Tibial nerve (tissue), 4 donors: ENCODE measurements at regions not wholly inside any gene's neighbourhood (a gene's known extent, or its start where the extent isn't known, plus 50 kb on each side); places are given as distances from the start of the nearest gene placed in this dataset.

ENCODE experiments used
- DNase-seq, 2 donors: peaks; one replicate each; pipeline ENCODE4 v3.0.0-alpha.2; 2019; ENCODE audit warnings: low spot score in 2 of 2
- H3K27ac ChIP-seq, 4 donors: fragments of 200-600 bp; sonication (generic) in 3 of 4; one replicate each; pipeline ENCODE4 v1.5.1; 2017 to 2019; ENCODE audit warnings: mild to moderate bottlenecking in 1 of 4
- H3K27me3 ChIP-seq, 2 donors: fragments of 200-600 bp; sonication (generic) in 1 of 2; one replicate each; pipeline versions ENCODE4 v1.5.1 to v1.6.0; 2017 to 2019
- H3K36me3 ChIP-seq, 3 donors: fragments of 200-600 bp; sonication (generic); one replicate each; pipeline ENCODE4 v1.5.1; 2018 to 2019
- H3K4me1 ChIP-seq, 4 donors: fragments of 200-600 bp; sonication (generic) in 3 of 4; one replicate each; pipeline ENCODE4 v1.5.1; 2017 to 2019
- H3K4me3 ChIP-seq, 4 donors: fragments of 200-600 bp; sonication (generic) in 3 of 4; one replicate each; pipeline ENCODE4 v1.5.1; 2017 to 2019; ENCODE audit warnings: mild to moderate bottlenecking in 1 of 4, moderate library complexity in 1 of 4
- H3K9me3 ChIP-seq, 4 donors: fragments of 200-600 bp; sonication (generic) in 3 of 4; one replicate each; pipeline ENCODE4 v1.5.1; 2017 to 2019
- CTCF ChIP-seq, 5 experiments: fragments of 200-600 bp in 3 of 5; fragments of 450-650 bp in 2 of 5; sonication (generic) in 3 of 5; IDR thresholded peaks; one replicate each; pipeline ENCODE4 v1.5.1; 2016 to 2019; ENCODE audit warnings: antibody characterized with exemption in 5 of 5, mild to moderate bottlenecking in 3 of 5, moderate library complexity in 2 of 5
- EP300 ChIP-seq, 2 donors: sonication (generic); formaldehyde crosslinking; IDR thresholded peaks; one replicate each; pipeline ENCODE4 v1.6.1; 2017; ENCODE audit warnings: antibody characterized with exemption in 2 of 2, mild to moderate bottlenecking in 1 of 2
- POLR2A ChIP-seq, 2 donors: fragments of 450-650 bp; IDR thresholded peaks; one replicate each; pipeline ENCODE4 v1.6.1; 2017; ENCODE audit warnings: antibody characterized with exemption in 2 of 2, mild to moderate bottlenecking in 2 of 2, moderate library complexity in 2 of 2
- WGBS, 2 donors: methylation state at CpG; one replicate each; pipeline ENCODE4 v1.1.5; 2018; 5-methylcytosine and 5-hydroxymethylcytosine counted together

GRCh38 chr5:167616043-167616890, 675.2 kb upstream of the WWC1 start:
- H3K4me1 ChIP-seq, result no peaks in the 10 kb centered on the region
- no peak overlapping the region for H3K4me3 ChIP-seq
- H3K27ac ChIP-seq, result no peak overlapping the region
- WGBS, 2 donors, result 31 to 53% methylated on average over 2 of the region's 2 CpGs
- H3K27me3 ChIP-seq, result no peaks in the 10 kb centered on the region
- TF ChIP-seq EP300 (IDR thresholded peaks at IDR 0.05), result no peak
- no peak for TF ChIP-seq POLR2A (IDR thresholded peaks at IDR 0.05)
- TF ChIP-seq CTCF (IDR thresholded peaks at IDR 0.05), result no peak
- no peaks in the 10 kb centered on the region for H3K36me3 ChIP-seq
- H3K9me3 ChIP-seq, result no peaks in the 10 kb centered on the region
- no peak for DNase-seq

GRCh38 chr5:167623354-167623753, 668.1 kb upstream of the WWC1 start:
- H3K36me3 ChIP-seq, result no peaks in the 10 kb centered on the region
- 43 to 52% methylated on average over 3 of the region's 3 CpGs for WGBS, 2 donors
- DNase-seq, result no peak

GRCh38 chr5:167624053-167624452, 667.4 kb upstream of the WWC1 start:
- no peak overlapping the region for H3K27ac ChIP-seq
- TF ChIP-seq EP300 (IDR thresholded peaks at IDR 0.05), result no peak
- TF ChIP-seq POLR2A (IDR thresholded peaks at IDR 0.05), result no peak
- no peak for TF ChIP-seq CTCF (IDR thresholded peaks at IDR 0.05)
- WGBS, 2 donors, result 70 to 78% methylated on average over 2 of the region's 2 CpGs
- no peaks in the 10 kb centered on the region for H3K27me3 ChIP-seq
- no peaks in the 10 kb centered on the region for H3K9me3 ChIP-seq
- H3K4me3 ChIP-seq, result no peak overlapping the region
- H3K4me1 ChIP-seq, result no peaks in the 10 kb centered on the region
- H3K36me3 ChIP-seq, result no peaks in the 10 kb centered on the region
- DNase-seq, result no peak

More at GRCh38 chr5:167623354-167623753, 668.1 kb upstream of the WWC1 start:
- TF ChIP-seq CTCF (IDR thresholded peaks at IDR 0.05) (no peak), EP300 (IDR thresholded peaks at IDR 0.05) (no peak), POLR2A (IDR thresholded peaks at IDR 0.05) (no peak)
- Histone ChIP-seq H3K9me3 (no peaks in the 10 kb centered on the region), H3K27me3 (no peaks in the 10 kb centered on the region), H3K4me3 (peak overlapping the region in 1 of 4 donors; percentile 14), H3K27ac (peak overlapping the region in 1 of 4 donors; percentile 31), H3K4me1 (no peaks in the 10 kb centered on the region)

GRCh38 chr5:167626341-167627123, 664.9 kb upstream of the WWC1 start:
- no peak for DNase-seq
- Histone ChIP-seq H3K27ac (no peak overlapping the region), H3K27me3 (no peaks in the 10 kb centered on the region), H3K4me1 (no peaks in the 10 kb centered on the region), H3K36me3 (no peaks in the 10 kb centered on the region), H3K4me3 (no peak overlapping the region), H3K9me3 (no peaks in the 10 kb centered on the region)
- WGBS, 2 donors, result 57 to 66% methylated on average over 8 of the region's 8 CpGs
- TF ChIP-seq POLR2A (IDR thresholded peaks at IDR 0.05) (no peak), EP300 (IDR thresholded peaks at IDR 0.05) (no peak), CTCF (IDR thresholded peaks at IDR 0.05) (no peak)

- no peaks in the 10 kb centered on the region for H3K4me1 ChIP-seq
- H3K9me3 ChIP-seq, result no peaks in the 10 kb centered on the region
- no peaks in the 10 kb centered on the region for H3K27me3 ChIP-seq
- DNase-seq, result no peak
- H3K27ac ChIP-seq, result no peak overlapping the region
- no peak for TF ChIP-seq POLR2A (IDR thresholded peaks at IDR 0.05)
- no peak for TF ChIP-seq CTCF (IDR thresholded peaks at IDR 0.05)
- no peak for TF ChIP-seq EP300 (IDR thresholded peaks at IDR 0.05)
- WGBS, 2 donors, result 91 to 96% methylated on average over 3 of the region's 3 CpGs
- no peak overlapping the region for H3K4me3 ChIP-seq
- H3K36me3 ChIP-seq, result no peaks in the 10 kb centered on the region
These were observed 661.8 kb upstream of the WWC1 start for GRCh38 chr5:167629634-167630033.
